NB4 (cell line): ENCODE measurements at regions not wholly inside any gene's neighbourhood (a gene's known extent, or its start where the extent isn't known, plus 50 kb on each side); places are given as distances from the start of the nearest gene placed in this dataset.

Experiments used
- MYC ChIP-seq: IDR thresholded peaks from 2 replicates; pipeline ENCODE4 v1.6.1; 2011; ENCODE audit warnings: low read depth, low read length
- POLR2A ChIP-seq: IDR thresholded peaks from 2 replicates; pipeline ENCODE4 v1.6.1; 2011; ENCODE audit warnings: mild to moderate bottlenecking; ENCODE audit not compliant: insufficient read length; ENCODE audit errors: extremely low read depth
- TF ChIP-seq, protein P1 (sequence below): IDR thresholded peaks from one replicate; pipeline ENCODE4 v1.5.1; 2012; ENCODE audit warnings: low read depth, low read length

DNA sequence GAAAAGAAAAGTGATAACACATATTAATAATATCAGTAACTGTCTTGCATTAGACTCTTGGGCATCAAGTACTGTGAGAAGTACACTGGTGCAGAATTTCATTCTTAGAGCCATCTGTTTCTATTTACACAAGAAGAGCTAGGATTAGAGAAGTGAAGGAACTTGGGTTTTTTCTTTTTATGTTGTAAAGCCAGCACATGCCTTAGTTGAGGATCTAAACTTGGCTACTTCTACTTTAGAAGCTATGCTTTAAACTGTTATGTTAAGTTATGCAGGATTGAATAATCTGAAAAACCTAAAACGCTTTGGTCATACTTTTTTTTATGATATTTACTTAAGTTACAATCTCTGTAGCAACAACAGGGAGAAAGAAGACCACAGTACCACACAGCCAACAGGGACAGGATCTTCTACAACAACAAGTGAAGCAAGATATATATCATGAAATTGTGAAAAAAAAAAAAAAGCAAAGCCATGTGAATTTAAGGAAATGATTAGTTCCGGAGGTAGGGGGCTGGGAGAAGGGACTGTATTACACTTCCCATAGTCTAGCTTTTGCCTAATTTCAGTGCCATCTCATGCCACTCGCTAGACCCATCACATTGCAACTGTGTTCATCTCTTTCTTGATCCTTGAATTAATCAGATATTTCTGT, 305.1 kb upstream of the GOT2 start:
- TF ChIP-seq, protein P1, sequence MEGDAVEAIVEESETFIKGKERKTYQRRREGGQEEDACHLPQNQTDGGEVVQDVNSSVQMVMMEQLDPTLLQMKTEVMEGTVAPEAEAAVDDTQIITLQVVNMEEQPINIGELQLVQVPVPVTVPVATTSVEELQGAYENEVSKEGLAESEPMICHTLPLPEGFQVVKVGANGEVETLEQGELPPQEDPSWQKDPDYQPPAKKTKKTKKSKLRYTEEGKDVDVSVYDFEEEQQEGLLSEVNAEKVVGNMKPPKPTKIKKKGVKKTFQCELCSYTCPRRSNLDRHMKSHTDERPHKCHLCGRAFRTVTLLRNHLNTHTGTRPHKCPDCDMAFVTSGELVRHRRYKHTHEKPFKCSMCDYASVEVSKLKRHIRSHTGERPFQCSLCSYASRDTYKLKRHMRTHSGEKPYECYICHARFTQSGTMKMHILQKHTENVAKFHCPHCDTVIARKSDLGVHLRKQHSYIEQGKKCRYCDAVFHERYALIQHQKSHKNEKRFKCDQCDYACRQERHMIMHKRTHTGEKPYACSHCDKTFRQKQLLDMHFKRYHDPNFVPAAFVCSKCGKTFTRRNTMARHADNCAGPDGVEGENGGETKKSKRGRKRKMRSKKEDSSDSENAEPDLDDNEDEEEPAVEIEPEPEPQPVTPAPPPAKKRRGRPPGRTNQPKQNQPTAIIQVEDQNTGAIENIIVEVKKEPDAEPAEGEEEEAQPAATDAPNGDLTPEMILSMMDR = no peak
- TF ChIP-seq POLR2A = no peak
- TF ChIP-seq MYC = no peak
